SK-N-SH (cell line): ENCODE measurements at regions not wholly inside any gene's neighbourhood (a gene's known extent, or its start where the extent isn't known, plus 50 kb on each side); places are given as distances from the start of the nearest gene placed in this dataset.

Source experiments
- CTCF ChIA-PET: fragments of 300-600, 350-600 bp; formaldehyde crosslinking; extraction: SDS; loops from one replicate; lab custom pipeline; 2021; lab: Yijun Ruan, JAX
- POLR2A ChIA-PET: fragments of 350-600 bp; sonication (Branson Sonifier 250); formaldehyde crosslinking; extraction: SDS; loops from one replicate; lab custom pipeline; 2020; ENCODE audit warnings: antibody characterized with exemption, inconsistent platforms; lab: Yijun Ruan, JAX
- DNase-seq: peaks from one replicate; pipeline ENCODE4 v3.0.0; 2012
- H2AFZ ChIP-seq: fragments of 200-600 bp; sonication (generic); 2 replicates; pipeline ENCODE4 v1.8.1; 2016; ENCODE audit warnings: antibody characterized with exemption, mild to moderate bottlenecking, low read depth
- H3F3A ChIP-seq: fragments of 200-600 bp; sonication (generic); replicated peaks from 2 replicates; pipeline ENCODE3; 2016; ENCODE audit warnings: antibody characterized with exemption, mild to moderate bottlenecking; ENCODE audit not compliant: insufficient read depth
- H3K27ac ChIP-seq, 2 experiments: fragments of 200-500 bp in 1 of 2; fragments of 200-600 bp in 1 of 2; sonication (Bioruptor generic) in 1 of 2; sonication (generic), shearing (Covaris generic) in 1 of 2; 2 replicates each; pipeline versions ENCODE4 v1.5.1 to v1.6.1; 2014 to 2016; ENCODE audit warnings: low read depth in 2 of 2, inconsistent platforms in 1 of 2, low read length in 1 of 2, mild to moderate bottlenecking in 1 of 2, mixed read lengths in 1 of 2
- H3K27me3 ChIP-seq: fragments of 200-600 bp; sonication (generic), shearing (Covaris generic); 2 replicates; pipeline ENCODE4 v1.6.1; 2016; ENCODE audit warnings: mixed run types; ENCODE audit not compliant: insufficient read depth
- H3K36me3 ChIP-seq, 2 experiments: fragments of 200-500 bp in 1 of 2; fragments of 200-600 bp in 1 of 2; sonication (Bioruptor generic) in 1 of 2; sonication (generic) in 1 of 2; replicated peaks in 1 of 2; 2 replicates each; pipeline versions ENCODE3 to v1.5.1; 2014 to 2016; ENCODE audit warnings: low read length in 1 of 2, mild to moderate bottlenecking in 1 of 2; ENCODE audit not compliant: insufficient read depth in 2 of 2, control insufficient read depth in 1 of 2
- H3K4me1 ChIP-seq, 2 experiments: fragments of 200-500 bp in 1 of 2; fragments of 200-600 bp in 1 of 2; sonication (Bioruptor generic) in 1 of 2; sonication (generic), shearing (Covaris generic) in 1 of 2; 2 replicates each; pipeline versions ENCODE4 v1.5.1 to v1.6.1; 2014 to 2016; ENCODE audit warnings: low read depth in 1 of 2, low read length in 1 of 2, mixed run types in 1 of 2; ENCODE audit not compliant: insufficient read depth in 2 of 2, control insufficient read depth in 1 of 2
- H3K4me2 ChIP-seq: fragments of 200-600 bp; sonication (generic), shearing (Covaris generic); 2 replicates; pipeline ENCODE4 v1.6.1; 2017; ENCODE audit warnings: mixed run types
- H3K4me3 ChIP-seq, 2 experiments: fragments of 200-500 bp in 1 of 2; fragments of 200-600 bp in 1 of 2; sonication (Bioruptor generic) in 1 of 2; sonication (generic), shearing (Covaris generic) in 1 of 2; 2 replicates each; pipeline versions ENCODE4 v1.5.1 to v1.8.1; 2014 to 2016; ENCODE audit warnings: low read depth in 2 of 2, inconsistent platforms in 1 of 2, low read length in 1 of 2, mild to moderate bottlenecking in 1 of 2, mixed read lengths in 1 of 2, moderate library complexity in 1 of 2
- H3K79me2 ChIP-seq: fragments of 200-600 bp; sonication (generic); 2 replicates; pipeline ENCODE4 v1.8.1; 2017; ENCODE audit warnings: mild to moderate bottlenecking; ENCODE audit not compliant: insufficient read depth
- H3K9ac ChIP-seq: fragments of 200-600 bp; sonication (generic); 2 replicates; pipeline ENCODE4 v1.6.1; 2017; ENCODE audit warnings: mixed run types
- H3K9me2 ChIP-seq: fragments of 200-600 bp; sonication (generic); 2 replicates; pipeline ENCODE4 v1.6.1; 2017; ENCODE audit warnings: mixed run types
- H3K9me3 ChIP-seq: fragments of 200-600 bp; sonication (generic); 2 replicates; pipeline ENCODE4 v1.6.1; 2017; ENCODE audit warnings: mixed run types, mild to moderate bottlenecking, moderate library complexity
- H4K20me1 ChIP-seq: fragments of 200-600 bp; sonication (generic); 2 replicates; pipeline ENCODE4 v1.6.1; 2017; ENCODE audit warnings: mild to moderate bottlenecking, mixed run types; ENCODE audit not compliant: insufficient read depth
- EP300 ChIP-seq, 2 experiments: IDR thresholded peaks; 2 replicates each; pipeline versions ENCODE4 v1.4.0 to v1.6.1; 2012; ENCODE audit warnings: borderline replicate concordance in 1 of 2, low read depth in 1 of 2, low read length in 1 of 2
- FOXJ3 ChIP-seq: sonication (generic); formaldehyde crosslinking; IDR thresholded peaks from 2 replicates; pipeline ENCODE4 v1.5.1; 2020; ENCODE audit warnings: mild to moderate bottlenecking, missing genetic modification reagents
- GABPA ChIP-seq: IDR thresholded peaks from 2 replicates; pipeline ENCODE4 v1.4.0; 2012; ENCODE audit warnings: low read depth, mild to moderate bottlenecking
- JUND ChIP-seq: IDR thresholded peaks from 2 replicates; pipeline ENCODE4 v1.4.0; 2012
- MXI1 ChIP-seq: IDR thresholded peaks from 2 replicates; pipeline ENCODE4 v1.6.1; 2012; ENCODE audit warnings: mild to moderate bottlenecking, low read depth, low read length, improper control_type of control experiment
- NFIC ChIP-seq: IDR thresholded peaks from 2 replicates; pipeline ENCODE4 v1.4.0; 2012; ENCODE audit warnings: borderline replicate concordance
- RAD21 ChIP-seq: IDR thresholded peaks from 2 replicates; pipeline ENCODE4 v1.6.1; 2012; ENCODE audit warnings: mild to moderate bottlenecking, low read length
- RCOR1 ChIP-seq: fragments of 150-350 bp; IDR thresholded peaks from 2 replicates; pipeline ENCODE4 v1.6.1; 2017; ENCODE audit warnings: antibody characterized with exemption, low read length
- SMC3 ChIP-seq: IDR thresholded peaks from 2 replicates; pipeline ENCODE4 v1.6.1; 2012; ENCODE audit warnings: low read depth, low read length, improper control_type of control experiment
- TAF1 ChIP-seq: IDR thresholded peaks from 2 replicates; pipeline ENCODE4 v1.6.1; 2012; ENCODE audit warnings: low read depth, mild to moderate bottlenecking, low read length, moderate library complexity, borderline replicate concordance
- TEAD4 ChIP-seq: IDR thresholded peaks from 2 replicates; pipeline ENCODE4 v1.4.0; 2012; ENCODE audit warnings: mild to moderate bottlenecking, borderline replicate concordance; ENCODE audit not compliant: insufficient read depth
- USF2 ChIP-seq: fragments of 150-350 bp; IDR thresholded peaks from 2 replicates; pipeline ENCODE4 v1.6.1; 2017; ENCODE audit warnings: antibody characterized with exemption, low read length, low read depth, borderline replicate concordance
- WGBS: methylation state at CpG from one replicate; pipeline ENCODE4 v1.1.6; 2017; ENCODE audit warnings: low lambda C conversion rate; 5-methylcytosine and 5-hydroxymethylcytosine counted together
- TF ChIP-seq, protein P1 (sequence below): fragments of 200-600 bp; sonication (generic); IDR thresholded peaks from 2 replicates; pipeline ENCODE4 v1.6.1; 2017; ENCODE audit warnings: antibody characterized with exemption, mild to moderate bottlenecking, moderate library complexity
- TF ChIP-seq, protein P2 (sequence below): IDR thresholded peaks from 2 replicates; pipeline ENCODE4 v1.4.0; 2012; ENCODE audit warnings: low read depth, borderline replicate concordance
- TF ChIP-seq, protein P3 (sequence below): IDR thresholded peaks from 2 replicates; pipeline ENCODE4 v1.4.0; 2012; ENCODE audit warnings: low read depth, borderline replicate concordance
- TF ChIP-seq, protein P4 (sequence below): IDR thresholded peaks from 2 replicates; pipeline ENCODE4 v1.6.1; 2012; ENCODE audit warnings: mild to moderate bottlenecking, low read depth, low read length, moderate library complexity
- TF ChIP-seq, protein P5 (sequence below): fragments of 150-350 bp; IDR thresholded peaks from 2 replicates; pipeline ENCODE4 v1.6.1; 2016; ENCODE audit warnings: mild to moderate bottlenecking, low read depth, low read length

- Histone ChIP-seq H3K9me2 (no peaks in the 10 kb centered on the region), H3K9me3 (no peaks in the 10 kb centered on the region), H3K4me1 (no peaks in the 10 kb centered on the region), H3F3A (no peaks in the 10 kb centered on the region), H3K27ac (no peak overlapping the region), H3K79me2 (no peaks in the 10 kb centered on the region), H3K4me2 (no peak overlapping the region), H3K9ac (no peak overlapping the region), H4K20me1 (no peaks in the 10 kb centered on the region), H3K36me3 (no peaks in the 10 kb centered on the region), H3K27me3 (no peaks in the 10 kb centered on the region; the same call in 1 of the 2 replicates), H3K4me3 (no peak overlapping the region), H2AFZ (no peak overlapping the region)
- TF ChIP-seq, protein P1, sequence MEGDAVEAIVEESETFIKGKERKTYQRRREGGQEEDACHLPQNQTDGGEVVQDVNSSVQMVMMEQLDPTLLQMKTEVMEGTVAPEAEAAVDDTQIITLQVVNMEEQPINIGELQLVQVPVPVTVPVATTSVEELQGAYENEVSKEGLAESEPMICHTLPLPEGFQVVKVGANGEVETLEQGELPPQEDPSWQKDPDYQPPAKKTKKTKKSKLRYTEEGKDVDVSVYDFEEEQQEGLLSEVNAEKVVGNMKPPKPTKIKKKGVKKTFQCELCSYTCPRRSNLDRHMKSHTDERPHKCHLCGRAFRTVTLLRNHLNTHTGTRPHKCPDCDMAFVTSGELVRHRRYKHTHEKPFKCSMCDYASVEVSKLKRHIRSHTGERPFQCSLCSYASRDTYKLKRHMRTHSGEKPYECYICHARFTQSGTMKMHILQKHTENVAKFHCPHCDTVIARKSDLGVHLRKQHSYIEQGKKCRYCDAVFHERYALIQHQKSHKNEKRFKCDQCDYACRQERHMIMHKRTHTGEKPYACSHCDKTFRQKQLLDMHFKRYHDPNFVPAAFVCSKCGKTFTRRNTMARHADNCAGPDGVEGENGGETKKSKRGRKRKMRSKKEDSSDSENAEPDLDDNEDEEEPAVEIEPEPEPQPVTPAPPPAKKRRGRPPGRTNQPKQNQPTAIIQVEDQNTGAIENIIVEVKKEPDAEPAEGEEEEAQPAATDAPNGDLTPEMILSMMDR: no peak
- TF ChIP-seq, protein P2, sequence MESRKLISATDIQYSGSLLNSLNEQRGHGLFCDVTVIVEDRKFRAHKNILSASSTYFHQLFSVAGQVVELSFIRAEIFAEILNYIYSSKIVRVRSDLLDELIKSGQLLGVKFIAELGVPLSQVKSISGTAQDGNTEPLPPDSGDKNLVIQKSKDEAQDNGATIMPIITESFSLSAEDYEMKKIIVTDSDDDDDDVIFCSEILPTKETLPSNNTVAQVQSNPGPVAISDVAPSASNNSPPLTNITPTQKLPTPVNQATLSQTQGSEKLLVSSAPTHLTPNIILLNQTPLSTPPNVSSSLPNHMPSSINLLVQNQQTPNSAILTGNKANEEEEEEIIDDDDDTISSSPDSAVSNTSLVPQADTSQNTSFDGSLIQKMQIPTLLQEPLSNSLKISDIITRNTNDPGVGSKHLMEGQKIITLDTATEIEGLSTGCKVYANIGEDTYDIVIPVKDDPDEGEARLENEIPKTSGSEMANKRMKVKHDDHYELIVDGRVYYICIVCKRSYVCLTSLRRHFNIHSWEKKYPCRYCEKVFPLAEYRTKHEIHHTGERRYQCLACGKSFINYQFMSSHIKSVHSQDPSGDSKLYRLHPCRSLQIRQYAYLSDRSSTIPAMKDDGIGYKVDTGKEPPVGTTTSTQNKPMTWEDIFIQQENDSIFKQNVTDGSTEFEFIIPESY: no peak
- no peak for TF ChIP-seq JUND
- TF ChIP-seq, protein P3, sequence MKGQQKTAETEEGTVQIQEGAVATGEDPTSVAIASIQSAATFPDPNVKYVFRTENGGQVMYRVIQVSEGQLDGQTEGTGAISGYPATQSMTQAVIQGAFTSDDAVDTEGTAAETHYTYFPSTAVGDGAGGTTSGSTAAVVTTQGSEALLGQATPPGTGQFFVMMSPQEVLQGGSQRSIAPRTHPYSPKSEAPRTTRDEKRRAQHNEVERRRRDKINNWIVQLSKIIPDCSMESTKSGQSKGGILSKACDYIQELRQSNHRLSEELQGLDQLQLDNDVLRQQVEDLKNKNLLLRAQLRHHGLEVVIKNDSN: no peak
- TF ChIP-seq, protein P4, sequence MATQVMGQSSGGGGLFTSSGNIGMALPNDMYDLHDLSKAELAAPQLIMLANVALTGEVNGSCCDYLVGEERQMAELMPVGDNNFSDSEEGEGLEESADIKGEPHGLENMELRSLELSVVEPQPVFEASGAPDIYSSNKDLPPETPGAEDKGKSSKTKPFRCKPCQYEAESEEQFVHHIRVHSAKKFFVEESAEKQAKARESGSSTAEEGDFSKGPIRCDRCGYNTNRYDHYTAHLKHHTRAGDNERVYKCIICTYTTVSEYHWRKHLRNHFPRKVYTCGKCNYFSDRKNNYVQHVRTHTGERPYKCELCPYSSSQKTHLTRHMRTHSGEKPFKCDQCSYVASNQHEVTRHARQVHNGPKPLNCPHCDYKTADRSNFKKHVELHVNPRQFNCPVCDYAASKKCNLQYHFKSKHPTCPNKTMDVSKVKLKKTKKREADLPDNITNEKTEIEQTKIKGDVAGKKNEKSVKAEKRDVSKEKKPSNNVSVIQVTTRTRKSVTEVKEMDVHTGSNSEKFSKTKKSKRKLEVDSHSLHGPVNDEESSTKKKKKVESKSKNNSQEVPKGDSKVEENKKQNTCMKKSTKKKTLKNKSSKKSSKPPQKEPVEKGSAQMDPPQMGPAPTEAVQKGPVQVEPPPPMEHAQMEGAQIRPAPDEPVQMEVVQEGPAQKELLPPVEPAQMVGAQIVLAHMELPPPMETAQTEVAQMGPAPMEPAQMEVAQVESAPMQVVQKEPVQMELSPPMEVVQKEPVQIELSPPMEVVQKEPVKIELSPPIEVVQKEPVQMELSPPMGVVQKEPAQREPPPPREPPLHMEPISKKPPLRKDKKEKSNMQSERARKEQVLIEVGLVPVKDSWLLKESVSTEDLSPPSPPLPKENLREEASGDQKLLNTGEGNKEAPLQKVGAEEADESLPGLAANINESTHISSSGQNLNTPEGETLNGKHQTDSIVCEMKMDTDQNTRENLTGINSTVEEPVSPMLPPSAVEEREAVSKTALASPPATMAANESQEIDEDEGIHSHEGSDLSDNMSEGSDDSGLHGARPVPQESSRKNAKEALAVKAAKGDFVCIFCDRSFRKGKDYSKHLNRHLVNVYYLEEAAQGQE: no peak
- TF ChIP-seq TEAD4: no peak
- TF ChIP-seq GABPA: no peak
- TF ChIP-seq FOXJ3 (CRISPR knock-in tag): no peak
- no peak for TF ChIP-seq RAD21
- TF ChIP-seq NFIC: no peak
- TF ChIP-seq TAF1: no peak
- no peak for TF ChIP-seq USF2
- TF ChIP-seq EP300 (IDR thresholded peaks at IDR 0.05; ENCODE audit: borderline replicate concordance in 1 of 2, low read depth in 1 of 2, low read length in 1 of 2): no peak
- TF ChIP-seq SMC3: no peak
- TF ChIP-seq RCOR1: no peak
- no peak for TF ChIP-seq MXI1
- TF ChIP-seq, protein P5, sequence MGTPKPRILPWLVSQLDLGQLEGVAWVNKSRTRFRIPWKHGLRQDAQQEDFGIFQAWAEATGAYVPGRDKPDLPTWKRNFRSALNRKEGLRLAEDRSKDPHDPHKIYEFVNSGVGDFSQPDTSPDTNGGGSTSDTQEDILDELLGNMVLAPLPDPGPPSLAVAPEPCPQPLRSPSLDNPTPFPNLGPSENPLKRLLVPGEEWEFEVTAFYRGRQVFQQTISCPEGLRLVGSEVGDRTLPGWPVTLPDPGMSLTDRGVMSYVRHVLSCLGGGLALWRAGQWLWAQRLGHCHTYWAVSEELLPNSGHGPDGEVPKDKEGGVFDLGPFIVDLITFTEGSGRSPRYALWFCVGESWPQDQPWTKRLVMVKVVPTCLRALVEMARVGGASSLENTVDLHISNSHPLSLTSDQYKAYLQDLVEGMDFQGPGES: no peak
- DNase-seq: no peak
- ChIA-PET POLR2A (no interaction called here), CTCF (no interaction called here)
- whole genome bisulfite sequencing: 5% methylated on average over 2 of the region's 2 CpGs
Observed at GRCh38 chr6:85157311-85157710, 292.6 kb upstream of the NT5E start.
